ENCODE measurements at regions not wholly inside any gene's neighbourhood (a gene's known extent, or its start where the extent isn't known, plus 50 kb on each side); places are given as distances from the start of the nearest gene placed in this dataset.

GRCh38 chr4:178556796-178557195, 1114.6 kb upstream of the AGA start:
- TF ChIP-seq CTCF (IDR thresholded peaks at IDR 0.05; ENCODE audit: low read length, missing control alignments) = no peak
- DNase-seq (ENCODE audit: low read depth) = no peak
- no peak overlapping the region for H3K4me3 ChIP-seq (replicated peaks; ENCODE audit: low read depth, low read length)

DNA sequence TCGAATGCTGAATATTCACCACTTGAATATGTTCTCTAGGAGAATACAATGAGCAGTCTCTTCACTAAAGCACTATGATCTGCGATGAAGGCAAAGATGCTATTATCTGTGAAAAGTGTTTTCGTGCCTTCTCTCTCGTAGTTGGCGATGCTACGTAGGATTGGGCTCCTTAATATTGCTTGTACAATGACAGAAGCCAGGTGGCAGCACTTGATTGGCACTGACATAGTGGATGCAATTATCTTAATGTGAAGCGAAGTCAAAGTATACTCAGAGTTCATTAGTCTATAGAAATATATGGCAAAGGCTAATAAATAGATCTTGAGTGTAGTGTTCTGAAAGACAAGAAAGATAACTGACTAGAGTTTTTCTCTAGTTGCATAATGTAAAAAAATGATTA, 1135.7 kb upstream of the AGA start:
- no peak for TF ChIP-seq CTCF (IDR thresholded peaks at IDR 0.05; ENCODE audit: low read length, missing control alignments)
- no peak for DNase-seq (ENCODE audit: low read depth)
- no peak overlapping the region for H3K4me3 ChIP-seq (replicated peaks; ENCODE audit: low read depth, low read length)

DNA sequence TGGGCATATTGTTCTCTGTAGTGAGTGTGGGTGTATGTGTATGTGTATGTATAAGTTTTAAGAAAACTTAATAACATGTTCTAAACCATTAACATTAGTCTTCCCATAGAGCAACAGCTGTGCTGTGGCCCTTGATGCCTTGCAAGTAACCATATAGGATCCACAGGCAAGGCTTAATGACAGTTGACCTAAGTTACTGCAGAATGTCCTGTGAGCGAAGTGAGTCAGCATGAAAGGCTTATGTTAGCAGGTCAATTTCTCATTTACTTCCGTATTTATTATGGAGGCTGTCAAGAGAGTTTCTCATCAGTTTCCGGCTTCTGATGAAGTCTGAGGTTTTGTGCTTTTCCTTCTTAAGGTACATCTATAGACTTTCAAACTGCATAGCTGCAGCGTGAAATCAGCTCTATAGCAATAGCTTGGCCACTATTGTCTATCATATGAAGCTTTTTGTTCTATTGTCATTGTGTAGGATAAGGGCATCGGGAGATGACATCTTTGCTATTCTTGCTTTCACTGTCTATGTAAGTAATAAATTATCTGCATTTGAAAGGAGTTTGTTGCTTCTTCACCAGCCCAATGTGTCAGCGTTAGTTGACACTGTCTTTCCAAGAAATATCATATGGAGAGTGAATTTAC, 1153.4 kb upstream of the AGA start:
- DNase-seq (ENCODE audit: low read depth) = no peak
- TF ChIP-seq CTCF (IDR thresholded peaks at IDR 0.05; ENCODE audit: low read length, missing control alignments) = no peak

GRCh38 chr4:178598672-178599071, 1156.4 kb upstream of the AGA start:
- no peak overlapping the region for H3K4me3 ChIP-seq (replicated peaks; ENCODE audit: low read depth, low read length)
- TF ChIP-seq CTCF (IDR thresholded peaks at IDR 0.05; ENCODE audit: low read length, missing control alignments) = no peak
- no peak for DNase-seq (ENCODE audit: low read depth)

More for the DNA sequence above, 1153.4 kb upstream of the AGA start:
- H3K4me3 ChIP-seq (replicated peaks; ENCODE audit: low read depth, low read length) = no peak overlapping the region

DNA sequence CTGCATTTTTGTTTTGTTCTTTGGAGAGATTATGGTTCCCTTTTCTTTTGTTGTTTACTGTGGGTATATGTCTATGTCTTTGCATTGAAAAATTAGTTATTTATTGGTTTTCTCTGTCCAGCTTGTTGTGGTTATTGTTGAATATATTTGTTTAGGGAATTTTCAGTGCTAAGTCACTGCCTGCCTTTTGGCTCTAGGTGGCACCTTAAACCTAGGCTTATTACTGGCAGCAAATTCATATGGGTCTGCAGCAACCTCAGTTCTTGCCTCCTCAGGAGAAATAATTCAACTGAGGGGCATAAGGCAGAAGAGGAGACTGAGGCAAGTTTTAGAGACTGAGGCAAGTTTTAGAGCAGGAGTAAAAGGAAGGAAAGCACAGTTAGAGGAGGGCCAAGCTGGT, 1157.3 kb upstream of the AGA start:
- H3K4me3 ChIP-seq (replicated peaks; ENCODE audit: low read depth, low read length) = no peak overlapping the region
- no peak for TF ChIP-seq CTCF (IDR thresholded peaks at IDR 0.05; ENCODE audit: low read length, missing control alignments)
- DNase-seq (ENCODE audit: low read depth) = no peak

DNA sequence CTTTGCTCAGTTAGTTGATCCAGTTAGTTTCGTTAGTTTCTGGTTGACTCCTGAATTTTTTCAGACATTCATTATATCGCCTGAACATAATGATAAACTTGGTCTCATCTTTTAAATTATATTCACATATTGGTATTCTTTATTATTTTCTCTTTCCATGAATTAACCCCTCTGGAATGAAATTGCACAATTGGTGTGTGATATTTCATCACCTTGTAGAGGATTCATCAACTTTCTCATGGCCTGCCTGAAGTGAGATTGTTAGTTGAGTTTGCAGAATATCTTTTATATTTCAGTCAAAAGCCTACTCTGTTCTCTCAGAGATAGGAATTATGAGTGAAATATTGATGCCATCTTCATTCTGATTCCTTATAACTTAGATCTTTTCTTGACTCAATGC, 1160.6 kb upstream of the AGA start:
- TF ChIP-seq CTCF (IDR thresholded peaks at IDR 0.05; ENCODE audit: low read length, missing control alignments) = no peak
- H3K4me3 ChIP-seq (replicated peaks; ENCODE audit: low read depth, low read length) = no peak overlapping the region
- no peak for DNase-seq (ENCODE audit: low read depth)

- DNase-seq (ENCODE audit: low read depth) = no peak
- H3K4me3 ChIP-seq (replicated peaks; ENCODE audit: low read depth, low read length) = no peak overlapping the region
- TF ChIP-seq CTCF (IDR thresholded peaks at IDR 0.05; ENCODE audit: low read length, missing control alignments) = no peak
These were observed 1168.8 kb upstream of the AGA start for GRCh38 chr4:178611062-178611461.
